Left lung (tissue), 4 donors: ENCODE measurements at regions not wholly inside any gene's neighbourhood (a gene's known extent, or its start where the extent isn't known, plus 50 kb on each side); places are given as distances from the start of the nearest gene placed in this dataset.
"Not testable (repeated sequence)": the region's sequence is repeated elsewhere in the genome, so short reads cannot be mapped to it uniquely, and the experiment has no call there.

Experiments used
- ATAC-seq: fragments of 200-7000 bp; cut with Tn5 transposase; one replicate; pipeline ENCODE4 v1.9.1; 2020; ENCODE audit warnings: moderate library complexity
- DNase-seq, 4 donors: peaks; one replicate each; pipeline ENCODE4 v3.0.0-alpha.2; 2013 to 2020
- H3K27ac ChIP-seq, 2 donors: fragments of 200-600 bp; sonication (generic) in 1 of 2; one replicate each; pipeline versions ENCODE4 v1.5.0 to v1.8.0; 2020 to 2021
- H3K27me3 ChIP-seq, 2 donors: fragments of 200-600 bp; sonication (generic) in 1 of 2; one replicate each; pipeline versions ENCODE4 v1.5.0 to v1.8.0; 2020 to 2021
- H3K36me3 ChIP-seq, 2 donors: fragments of 200-600 bp; sonication (generic) in 1 of 2; one replicate each; pipeline versions ENCODE4 v1.5.0 to v1.8.0; 2020 to 2021
- H3K4me1 ChIP-seq, 2 donors: fragments of 200-600 bp; one replicate each; pipeline ENCODE4 v1.8.0; 2021
- H3K4me3 ChIP-seq, 2 donors: fragments of 200-600 bp; sonication (generic) in 1 of 2; one replicate each; pipeline versions ENCODE4 v1.5.0 to v1.8.0; 2020 to 2021; ENCODE audit warnings: mild to moderate bottlenecking in 1 of 2
- H3K9me3 ChIP-seq, 2 donors: fragments of 200-600 bp; sonication (generic) in 1 of 2; one replicate each; pipeline versions ENCODE4 v1.5.0 to v1.8.0; 2020 to 2021
- CTCF ChIP-seq, 2 donors: fragments of 200-600 bp; sonication (generic) in 1 of 2; IDR thresholded peaks; one replicate each; pipeline versions ENCODE4 v1.5.0 to v1.8.0; 2021; ENCODE audit warnings: antibody characterized with exemption in 2 of 2
- intact Hi-C, 2 donors: fragments of 100-400 bp; cut with DNase I; formaldehyde crosslinking; loops; one replicate each; pipeline versions ENCODE4 v1.11.2 to v1.14.2; 2022
- donor health status: DM: no; HTN: yes; CAD: no.
- donor health status: DM: no; HTN: no; CAD: no.

GRCh38 chr5:67806654-67807438, 408.7 kb upstream of the PIK3R1 start:
- ATAC-seq = no peak
- no peak for TF ChIP-seq CTCF (IDR thresholded peaks at IDR 0.05)
- H3K27me3 ChIP-seq = no peaks in the 10 kb centered on the region
- H3K27ac ChIP-seq = no peak overlapping the region
- H3K36me3 ChIP-seq = no peaks in the 10 kb centered on the region
- intact Hi-C loops = no loop called here
- no peak overlapping the region for H3K4me3 ChIP-seq
- no peaks in the 10 kb centered on the region for H3K4me1 ChIP-seq
- no peaks in the 10 kb centered on the region for H3K9me3 ChIP-seq
- DNase-seq = no peak

GRCh38 chr5:67805666-67806348, 409.7 kb upstream of the PIK3R1 start:
- intact Hi-C loops = no loop called here
- no peak for TF ChIP-seq CTCF (IDR thresholded peaks at IDR 0.05)

GRCh38 chr5:67802766-67803165, 412.8 kb upstream of the PIK3R1 start:
- peaks cover 0 to 3% of the 10 kb centered on the region in 2 donors for H3K9me3 ChIP-seq
- H3K4me3 ChIP-seq = no peak overlapping the region
- no peaks in the 10 kb centered on the region for H3K36me3 ChIP-seq
- H3K27ac ChIP-seq = no peak overlapping the region
- ATAC-seq (no peak), DNase-seq (no peak)
- H3K4me1 ChIP-seq = no peaks in the 10 kb centered on the region
- intact Hi-C loops = no loop called here
- no peak for TF ChIP-seq CTCF (IDR thresholded peaks at IDR 0.05)
- H3K27me3 ChIP-seq = no peaks in the 10 kb centered on the region

More at GRCh38 chr5:67805666-67806348, 409.7 kb upstream of the PIK3R1 start:
- no peak overlapping the region for H3K27ac ChIP-seq
- H3K27me3 ChIP-seq = no peaks in the 10 kb centered on the region
- no peak overlapping the region for H3K4me3 ChIP-seq
- H3K4me1 ChIP-seq = no peaks in the 10 kb centered on the region
- ATAC-seq (no peak), DNase-seq (no peak)
- H3K9me3 ChIP-seq = no peaks in the 10 kb centered on the region
- H3K36me3 ChIP-seq = no peaks in the 10 kb centered on the region

GRCh38 chr5:67799732-67800234, 415.8 kb upstream of the PIK3R1 start:
- DNase-seq = no peak
- Histone ChIP-seq H3K4me3 (no peak overlapping the region), H3K27me3 (no peaks in the 10 kb centered on the region), H3K27ac (peak overlapping the region in 1 of 2 donors; percentile 8), H3K36me3 (no peaks in the 10 kb centered on the region), H3K9me3 (peaks cover 0 to 3% of the 10 kb centered on the region in 2 donors), H3K4me1 (no peaks in the 10 kb centered on the region)
- intact Hi-C loops = no loop called here
- ATAC-seq = peak; percentile 74
- TF ChIP-seq CTCF (IDR thresholded peaks at IDR 0.05) = no peak

- H3K27ac ChIP-seq, H3K4me1 ChIP-seq, H3K36me3 ChIP-seq, H3K9me3 ChIP-seq, DNase-seq, ATAC-seq, H3K27me3 ChIP-seq, intact Hi-C loops, H3K4me3 ChIP-seq: not testable (repeated sequence)
These were observed 417.1 kb upstream of the PIK3R1 start for GRCh38 chr5:67798470-67798869.
